ENCODE measurements at regions not wholly inside any gene's neighbourhood (a gene's known extent, or its start where the extent isn't known, plus 50 kb on each side); places are given as distances from the start of the nearest gene placed in this dataset.

DNA sequence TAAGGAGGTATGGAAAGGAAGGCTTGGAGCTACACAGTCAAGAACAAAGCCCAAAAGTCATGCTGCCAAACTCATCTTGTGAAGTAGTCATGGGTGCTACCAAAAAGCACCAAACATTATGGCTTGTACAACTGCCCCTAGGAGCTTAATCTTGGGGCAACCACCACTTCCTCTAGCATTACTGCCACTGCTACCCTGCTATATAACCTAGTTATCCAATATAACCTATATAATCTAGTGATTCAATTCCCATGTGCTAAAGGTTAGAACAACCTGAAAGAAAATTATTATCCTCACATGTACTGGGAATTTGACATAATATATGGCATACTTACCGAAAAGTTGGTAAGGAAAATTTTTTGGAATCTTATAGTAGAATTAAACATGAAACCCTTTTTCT, 102.6 kb upstream of the RBBP8 start:
- no peak overlapping the region for H3K27ac Mint-ChIP-seq
- no peak overlapping the region for H3K4me3 ChIP-seq (ENCODE audit: low read length)
- no peak for DNase-seq
- no peak overlapping the region for H3K27ac ChIP-seq (ENCODE audit: low read depth, low read length)
- no peaks in the 10 kb centered on the region for H3K36me3 Mint-ChIP-seq
- H3K9me3 Mint-ChIP-seq, result peaks cover 0 to 7% (median 0%) of the 10 kb centered on the region in 5 donors
- H3K4me1 Mint-ChIP-seq, result no peaks in the 10 kb centered on the region
- H3K9me3 ChIP-seq (ENCODE audit: low read length), result no peaks in the 10 kb centered on the region
- H3K27me3 Mint-ChIP-seq, result peaks cover 16 to 57% of the 10 kb centered on the region in 2 donors
- H3K36me3 ChIP-seq (ENCODE audit: insufficient read depth, low read length), result no peaks in the 10 kb centered on the region
- no peaks in the 10 kb centered on the region for H3K4me1 ChIP-seq (ENCODE audit: insufficient read depth, low read length)
- ChIA-PET POLR2A (no interaction called here), CTCF (interaction anchor here (1.4 kb wide), 1 partner anchor 9 kb away, joined by 3 read pairs; no protein-coding TSS in a partner anchor)
- H3K27me3 ChIP-seq (ENCODE audit: insufficient read depth, low read length, poor library complexity, severe bottlenecking), result no peaks in the 10 kb centered on the region
- H3K4me3 Mint-ChIP-seq, result no peak overlapping the region

DNA sequence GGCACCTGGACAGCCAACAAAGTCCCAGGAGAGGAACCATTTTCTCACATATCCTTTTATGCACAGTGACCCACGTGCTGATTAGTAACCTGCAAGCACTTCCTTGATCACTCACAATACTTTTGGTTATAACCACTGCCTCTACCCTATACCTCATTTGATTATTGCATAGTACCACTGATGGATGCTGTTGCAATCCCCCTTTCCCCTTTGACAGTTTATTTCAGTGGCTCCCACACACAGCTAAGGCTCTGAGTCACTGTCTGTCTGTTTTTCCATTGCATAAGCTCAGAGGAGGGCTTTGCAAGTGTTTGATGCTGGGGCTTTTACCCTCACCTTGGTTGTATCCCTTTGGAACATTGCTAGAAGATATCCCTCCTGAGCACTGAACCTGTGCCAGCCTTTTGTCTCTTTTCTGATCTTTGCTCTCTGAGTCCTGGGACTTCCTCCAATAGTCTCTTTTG, 101.7 kb upstream of the RBBP8 start:
- Histone ChIP-seq H3K4me3 (ENCODE audit: low read length) (no peak overlapping the region), H3K4me1 (ENCODE audit: insufficient read depth, low read length) (no peaks in the 10 kb centered on the region), H3K27me3 (ENCODE audit: insufficient read depth, low read length, poor library complexity, severe bottlenecking) (no peaks in the 10 kb centered on the region), H3K27ac (ENCODE audit: low read depth, low read length) (no peak overlapping the region), H3K9me3 (ENCODE audit: low read length) (no peaks in the 10 kb centered on the region), H3K36me3 (ENCODE audit: insufficient read depth, low read length) (no peaks in the 10 kb centered on the region)
- Mint-ChIP-seq H3K4me3 (no peak overlapping the region), H3K4me1 (no peaks in the 10 kb centered on the region), H3K36me3 (no peaks in the 10 kb centered on the region), H3K9me3 (peaks cover 0 to 7% (median 0%) of the 10 kb centered on the region in 5 donors), H3K27me3 (peaks cover 16 to 57% of the 10 kb centered on the region in 2 donors), H3K27ac (no peak overlapping the region)
- no peak for DNase-seq
- CTCF ChIA-PET, result interaction anchor here (1.4 kb wide), 1 partner anchor 8 kb away, joined by 3 read pairs; no protein-coding TSS in a partner anchor
- POLR2A ChIA-PET, result no interaction called here

DNA sequence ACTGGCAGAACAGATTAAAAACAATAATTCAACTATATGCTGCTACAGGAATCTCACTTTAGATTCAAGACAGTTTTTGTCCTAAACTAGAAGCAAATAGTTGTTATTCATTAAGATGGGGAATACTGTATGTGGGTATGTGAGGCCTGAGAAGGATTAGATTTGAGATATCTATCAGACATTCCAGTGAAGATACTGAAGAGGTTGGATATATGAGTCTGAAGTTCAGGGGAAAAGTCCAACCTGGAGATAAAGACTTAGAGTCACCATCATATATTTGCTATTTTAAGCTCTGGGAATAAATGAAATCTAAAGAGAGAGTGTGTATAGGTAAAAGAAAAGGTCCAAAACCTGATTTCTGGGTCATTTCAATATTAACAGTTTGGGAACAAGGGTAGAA, 96.2 kb upstream of the RBBP8 start:
- Mint-ChIP-seq H3K9me3 (no peaks in the 10 kb centered on the region), H3K27ac (no peak overlapping the region), H3K36me3 (no peaks in the 10 kb centered on the region), H3K27me3 (peaks cover 8 to 21% of the 10 kb centered on the region in 2 donors), H3K4me1 (no peaks in the 10 kb centered on the region), H3K4me3 (no peak overlapping the region)
- Histone ChIP-seq H3K36me3 (ENCODE audit: insufficient read depth, low read length) (no peaks in the 10 kb centered on the region), H3K9me3 (ENCODE audit: low read length) (no peaks in the 10 kb centered on the region), H3K4me3 (ENCODE audit: low read length) (no peak overlapping the region), H3K27me3 (ENCODE audit: insufficient read depth, low read length, poor library complexity, severe bottlenecking) (no peaks in the 10 kb centered on the region), H3K4me1 (ENCODE audit: insufficient read depth, low read length) (peaks cover 8% of the 10 kb centered on the region), H3K27ac (ENCODE audit: low read depth, low read length) (no peak overlapping the region)
- ChIA-PET CTCF (no interaction called here), POLR2A (no interaction called here)
- no peak for DNase-seq

- H3K27me3 Mint-ChIP-seq, result peaks cover 3 to 11% of the 10 kb centered on the region in 2 donors
- ChIA-PET CTCF (no interaction called here), POLR2A (no interaction called here)
- no peaks in the 10 kb centered on the region for H3K4me1 Mint-ChIP-seq
- Histone ChIP-seq H3K4me3 (ENCODE audit: low read length) (no peak overlapping the region), H3K4me1 (ENCODE audit: insufficient read depth, low read length) (peaks cover 8% of the 10 kb centered on the region), H3K36me3 (ENCODE audit: insufficient read depth, low read length) (no peaks in the 10 kb centered on the region), H3K9me3 (ENCODE audit: low read length) (no peaks in the 10 kb centered on the region), H3K27ac (ENCODE audit: low read depth, low read length) (no peak overlapping the region), H3K27me3 (ENCODE audit: insufficient read depth, low read length, poor library complexity, severe bottlenecking) (no peaks in the 10 kb centered on the region)
- no peak overlapping the region for H3K27ac Mint-ChIP-seq
- no peak for DNase-seq
- H3K36me3 Mint-ChIP-seq, result no peaks in the 10 kb centered on the region
- no peak overlapping the region for H3K4me3 Mint-ChIP-seq
- no peaks in the 10 kb centered on the region for H3K9me3 Mint-ChIP-seq
Measured at GRCh38 chr18:22838221-22838620, 94.9 kb upstream of the RBBP8 start.

DNA sequence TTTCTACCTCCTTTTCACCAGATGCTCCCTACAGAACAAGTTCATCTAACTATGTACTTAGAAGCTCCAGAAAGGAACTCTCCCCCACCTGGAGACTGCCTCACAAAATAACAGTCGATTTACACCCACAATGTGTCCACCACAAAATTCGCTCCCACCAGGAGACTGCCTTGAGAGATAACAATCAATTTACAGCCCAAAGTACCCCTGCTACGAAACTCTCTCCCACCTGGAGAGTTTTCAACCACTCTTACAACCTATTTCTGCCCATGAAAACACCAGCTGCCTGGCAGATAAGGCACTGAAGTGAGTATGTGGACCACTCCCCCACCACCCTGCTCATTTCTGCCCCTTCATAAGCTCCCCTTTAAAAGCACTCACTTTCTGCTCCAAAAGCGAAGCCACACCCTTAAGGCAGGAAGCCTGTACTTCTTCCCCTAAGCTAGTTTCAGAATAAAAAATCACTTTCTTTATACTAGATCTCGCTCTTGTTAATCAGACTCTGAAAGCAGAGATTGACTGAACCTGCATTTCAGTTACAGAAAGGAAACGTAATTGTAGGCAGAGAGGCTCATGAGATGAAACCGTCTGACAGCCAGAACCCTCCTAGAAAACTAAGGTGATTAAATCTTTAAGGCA, 94.4 kb upstream of the RBBP8 start:
- H3K27me3 Mint-ChIP-seq, result peaks cover 2 to 6% of the 10 kb centered on the region in 2 donors
- Histone ChIP-seq H3K4me1 (ENCODE audit: insufficient read depth, low read length) (peaks cover 8% of the 10 kb centered on the region), H3K36me3 (ENCODE audit: insufficient read depth, low read length) (no peaks in the 10 kb centered on the region), H3K4me3 (ENCODE audit: low read length) (no peak overlapping the region), H3K27ac (ENCODE audit: low read depth, low read length) (no peak overlapping the region), H3K9me3 (ENCODE audit: low read length) (no peaks in the 10 kb centered on the region), H3K27me3 (ENCODE audit: insufficient read depth, low read length, poor library complexity, severe bottlenecking) (no peaks in the 10 kb centered on the region)
- DNase-seq, result no peak
- H3K27ac Mint-ChIP-seq, result no peak overlapping the region
- H3K4me3 Mint-ChIP-seq, result no peak overlapping the region
- no peaks in the 10 kb centered on the region for H3K36me3 Mint-ChIP-seq
- no peaks in the 10 kb centered on the region for H3K9me3 Mint-ChIP-seq
- POLR2A ChIA-PET, result no interaction called here
- no peaks in the 10 kb centered on the region for H3K4me1 Mint-ChIP-seq
- CTCF ChIA-PET, result interaction anchor here (1.0 kb wide), 1 partner anchor 8 kb away, joined by 3 read pairs; no protein-coding TSS in a partner anchor

DNA sequence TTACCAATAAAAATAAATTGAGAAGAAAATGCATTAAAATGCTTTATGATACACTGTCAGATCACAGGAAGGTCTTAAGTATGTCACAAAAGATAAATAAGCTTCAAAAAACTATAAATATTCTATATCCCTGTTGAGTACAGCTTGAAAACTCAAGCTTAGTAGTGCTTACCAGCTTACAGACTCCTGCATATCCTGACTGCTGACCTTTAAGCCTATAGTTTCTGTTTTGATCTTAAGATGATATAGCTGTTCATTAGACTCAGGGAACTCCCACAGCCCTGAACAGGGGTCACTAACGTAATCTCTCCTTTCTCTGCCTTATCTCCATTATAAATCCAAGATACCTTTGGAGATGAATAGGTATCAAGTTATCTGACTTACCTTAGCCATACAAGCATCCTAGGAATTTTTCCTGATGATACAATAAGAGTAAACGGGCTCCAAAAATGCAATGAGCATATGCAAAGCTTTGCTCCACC, 93.7 kb upstream of the RBBP8 start:
- H3K27me3 ChIP-seq (ENCODE audit: insufficient read depth, low read length, poor library complexity, severe bottlenecking), result no peaks in the 10 kb centered on the region
- H3K36me3 ChIP-seq (ENCODE audit: insufficient read depth, low read length), result no peaks in the 10 kb centered on the region
- Mint-ChIP-seq H3K27me3 (peaks cover 2 to 6% of the 10 kb centered on the region in 2 donors), H3K9me3 (no peaks in the 10 kb centered on the region), H3K4me1 (no peaks in the 10 kb centered on the region), H3K4me3 (no peak overlapping the region), H3K36me3 (no peaks in the 10 kb centered on the region), H3K27ac (no peak overlapping the region)
- H3K27ac ChIP-seq (ENCODE audit: low read depth, low read length), result no peak overlapping the region
- ChIA-PET POLR2A (no interaction called here), CTCF (interaction anchor here (1.0 kb wide), 1 partner anchor 9 kb away, joined by 3 read pairs; no protein-coding TSS in a partner anchor)
- H3K4me3 ChIP-seq (ENCODE audit: low read length), result no peak overlapping the region
- no peaks in the 10 kb centered on the region for H3K9me3 ChIP-seq (ENCODE audit: low read length)
- no peak for DNase-seq
- H3K4me1 ChIP-seq (ENCODE audit: insufficient read depth, low read length), result peaks cover 8% of the 10 kb centered on the region

DNA sequence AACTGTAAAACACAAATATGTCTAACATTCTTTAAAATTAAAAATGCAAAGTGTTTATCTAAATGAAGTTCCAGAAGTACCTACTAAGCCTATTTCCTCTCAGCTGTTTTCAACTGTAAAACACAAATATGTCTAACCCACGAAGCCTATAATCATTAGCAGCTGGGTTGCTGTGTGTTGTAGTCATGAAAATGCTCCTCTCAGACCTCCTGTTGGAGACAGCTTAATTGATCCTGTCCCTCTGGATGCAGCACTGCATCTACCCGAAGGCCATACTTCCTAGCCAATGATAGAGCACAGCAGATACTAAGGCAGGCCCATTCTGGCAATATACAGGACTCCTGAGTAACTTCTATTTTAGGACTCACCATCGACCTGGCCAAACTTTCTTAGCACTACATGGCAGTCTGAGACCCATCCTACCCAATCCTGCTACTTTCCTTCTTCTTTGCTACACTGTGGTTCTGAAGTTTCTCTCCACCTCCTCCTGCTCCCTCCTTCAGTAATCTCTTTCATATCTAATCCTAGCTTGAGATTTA, 92.5 kb upstream of the RBBP8 start:
- no peak overlapping the region for H3K27ac Mint-ChIP-seq
- H3K4me3 Mint-ChIP-seq, result no peak overlapping the region
- no peaks in the 10 kb centered on the region for H3K4me1 Mint-ChIP-seq

DNA sequence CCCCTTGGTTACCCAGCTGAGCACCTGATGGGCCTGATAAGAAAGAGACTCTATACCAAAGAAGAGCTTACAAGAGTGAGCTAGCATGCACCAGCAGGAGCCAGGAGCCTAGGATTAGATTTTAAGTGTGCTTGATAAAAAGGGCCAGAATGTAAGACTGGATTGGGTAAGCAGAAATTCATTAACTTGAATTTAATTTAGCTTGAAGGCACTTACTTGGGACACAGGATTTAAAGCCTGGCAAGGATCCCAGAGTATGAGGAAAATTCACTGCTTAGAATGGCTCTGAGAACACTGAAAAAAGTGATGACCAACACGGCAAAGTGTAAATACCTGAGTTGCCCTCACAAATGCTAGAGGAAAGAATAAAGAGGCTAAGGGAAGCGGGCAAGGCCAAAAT, 91.3 kb upstream of the RBBP8 start:
- H3K4me1 Mint-ChIP-seq, result no peaks in the 10 kb centered on the region
- ChIA-PET CTCF (no interaction called here), POLR2A (no interaction called here)
- Histone ChIP-seq H3K4me1 (ENCODE audit: insufficient read depth, low read length) (peaks cover 8% of the 10 kb centered on the region), H3K27ac (ENCODE audit: low read depth, low read length) (no peak overlapping the region), H3K36me3 (ENCODE audit: insufficient read depth, low read length) (no peaks in the 10 kb centered on the region), H3K4me3 (ENCODE audit: low read length) (no peak overlapping the region), H3K27me3 (ENCODE audit: insufficient read depth, low read length, poor library complexity, severe bottlenecking) (no peaks in the 10 kb centered on the region), H3K9me3 (ENCODE audit: low read length) (no peaks in the 10 kb centered on the region)
- no peak overlapping the region for H3K27ac Mint-ChIP-seq
- H3K4me3 Mint-ChIP-seq, result no peak overlapping the region
- no peaks in the 10 kb centered on the region for H3K9me3 Mint-ChIP-seq
- H3K27me3 Mint-ChIP-seq, result peaks cover 0 to under 1% of the 10 kb centered on the region in 2 donors
- H3K36me3 Mint-ChIP-seq, result no peaks in the 10 kb centered on the region
- no peak for DNase-seq

More for the DNA sequence above, 92.5 kb upstream of the RBBP8 start:
- peaks cover 8% of the 10 kb centered on the region for H3K4me1 ChIP-seq (ENCODE audit: insufficient read depth, low read length)
- H3K27me3 ChIP-seq (ENCODE audit: insufficient read depth, low read length, poor library complexity, severe bottlenecking), result no peaks in the 10 kb centered on the region
- H3K36me3 ChIP-seq (ENCODE audit: insufficient read depth, low read length), result no peaks in the 10 kb centered on the region
- ChIA-PET POLR2A (no interaction called here), CTCF (no interaction called here)
- Mint-ChIP-seq H3K9me3 (no peaks in the 10 kb centered on the region), H3K36me3 (no peaks in the 10 kb centered on the region), H3K27me3 (no peaks in the 10 kb centered on the region)
- no peak overlapping the region for H3K27ac ChIP-seq (ENCODE audit: low read depth, low read length)
- H3K9me3 ChIP-seq (ENCODE audit: low read length), result no peaks in the 10 kb centered on the region
- DNase-seq, result no peak
- no peak overlapping the region for H3K4me3 ChIP-seq (ENCODE audit: low read length)
